Prostate gland (tissue), 2 donors: ENCODE measurements at regions not wholly inside any gene's neighbourhood (a gene's known extent, or its start where the extent isn't known, plus 50 kb on each side); places are given as distances from the start of the nearest gene placed in this dataset.

Experiments used
- DNase-seq: peaks from one replicate; pipeline ENCODE4 v3.0.0-alpha.2; 2019; ENCODE audit warnings: low spot score
- H3K27ac ChIP-seq, 2 donors: fragments of 200-600 bp; sonication (generic); 2 replicates each; pipeline ENCODE4 v1.5.1; 2017 to 2019
- H3K27me3 ChIP-seq: fragments of 200-600 bp; sonication (generic); replicated peaks from 2 replicates; pipeline ENCODE4 v1.5.1; 2019; ENCODE audit not compliant: insufficient read depth
- H3K36me3 ChIP-seq, 2 donors: fragments of 200-600 bp; sonication (generic); 1 replicate in 1 of 2; 2 replicates in 1 of 2; pipeline versions ENCODE4 v1.5.1 to v1.8.1; 2017 to 2019
- H3K4me1 ChIP-seq: fragments of 200-600 bp; sonication (generic); replicated peaks from 2 replicates; pipeline ENCODE4 v1.5.1; 2019
- H3K4me3 ChIP-seq, 2 donors: fragments of 200-600 bp; sonication (generic); 2 replicates each; pipeline ENCODE4 v1.5.1; 2017 to 2019
- H3K9me3 ChIP-seq: fragments of 200-600 bp; sonication (generic); 2 replicates; pipeline ENCODE4 v1.5.1; 2017
- POLR2A ChIP-seq: fragments of 450-650 bp; IDR thresholded peaks from one replicate; pipeline ENCODE4 v1.6.1; 2016; ENCODE audit warnings: antibody characterized with exemption, mild to moderate bottlenecking
- POLR2AphosphoS5 ChIP-seq: sonication (generic); formaldehyde crosslinking; IDR thresholded peaks from one replicate; pipeline ENCODE4 v1.6.1; 2017; ENCODE audit warnings: antibody characterized with exemption
- WGBS: methylation state at CpG from one replicate; pipeline ENCODE4 v1.1.5; 2018; 5-methylcytosine and 5-hydroxymethylcytosine counted together
- intact Hi-C: fragments of 100-400 bp; cut with DNase I; formaldehyde crosslinking; loops from one replicate; pipeline ENCODE4 v1.14.2; 2022
- TF ChIP-seq, protein P1 (sequence below), 4 experiments: fragments of 200-600 bp in 2 of 4; fragments of 450-650 bp in 2 of 4; sonication (generic) in 2 of 4; IDR thresholded peaks; 1 replicate in 3 of 4; 2 replicates in 1 of 4; pipeline ENCODE4 v1.5.1; 2016 to 2019; ENCODE audit warnings: antibody characterized with exemption in 4 of 4, mild to moderate bottlenecking in 2 of 4, moderate library complexity in 2 of 4

GRCh38 chr1:72837781-72838180 is 555.4 kb upstream of the NEGR1 start:
- H3K27ac ChIP-seq: no peak overlapping the region
- no peaks in the 10 kb centered on the region for H3K36me3 ChIP-seq
- DNase-seq: no peak
- intact Hi-C loops: no loop called here
- H3K27me3 ChIP-seq: no peaks in the 10 kb centered on the region
- no peak overlapping the region for H3K4me3 ChIP-seq
- TF ChIP-seq POLR2AphosphoS5: no peak
- no peak for TF ChIP-seq POLR2A
- TF ChIP-seq, protein P1, sequence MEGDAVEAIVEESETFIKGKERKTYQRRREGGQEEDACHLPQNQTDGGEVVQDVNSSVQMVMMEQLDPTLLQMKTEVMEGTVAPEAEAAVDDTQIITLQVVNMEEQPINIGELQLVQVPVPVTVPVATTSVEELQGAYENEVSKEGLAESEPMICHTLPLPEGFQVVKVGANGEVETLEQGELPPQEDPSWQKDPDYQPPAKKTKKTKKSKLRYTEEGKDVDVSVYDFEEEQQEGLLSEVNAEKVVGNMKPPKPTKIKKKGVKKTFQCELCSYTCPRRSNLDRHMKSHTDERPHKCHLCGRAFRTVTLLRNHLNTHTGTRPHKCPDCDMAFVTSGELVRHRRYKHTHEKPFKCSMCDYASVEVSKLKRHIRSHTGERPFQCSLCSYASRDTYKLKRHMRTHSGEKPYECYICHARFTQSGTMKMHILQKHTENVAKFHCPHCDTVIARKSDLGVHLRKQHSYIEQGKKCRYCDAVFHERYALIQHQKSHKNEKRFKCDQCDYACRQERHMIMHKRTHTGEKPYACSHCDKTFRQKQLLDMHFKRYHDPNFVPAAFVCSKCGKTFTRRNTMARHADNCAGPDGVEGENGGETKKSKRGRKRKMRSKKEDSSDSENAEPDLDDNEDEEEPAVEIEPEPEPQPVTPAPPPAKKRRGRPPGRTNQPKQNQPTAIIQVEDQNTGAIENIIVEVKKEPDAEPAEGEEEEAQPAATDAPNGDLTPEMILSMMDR (IDR thresholded peaks at IDR 0.05): no peak
- H3K9me3 ChIP-seq: no peaks in the 10 kb centered on the region
- H3K4me1 ChIP-seq: no peaks in the 10 kb centered on the region

- no peaks in the 10 kb centered on the region for H3K36me3 ChIP-seq
- H3K4me1 ChIP-seq: no peaks in the 10 kb centered on the region
- no peaks in the 10 kb centered on the region for H3K27me3 ChIP-seq
- whole genome bisulfite sequencing: 64% methylated on average over 5 of the region's 5 CpGs
- TF ChIP-seq, protein P1 (IDR thresholded peaks at IDR 0.05): no peak
- no peak for TF ChIP-seq POLR2AphosphoS5
- no peak overlapping the region for H3K4me3 ChIP-seq
- no peak for DNase-seq
- intact Hi-C loops: no loop called here
- no peaks in the 10 kb centered on the region for H3K9me3 ChIP-seq
- H3K27ac ChIP-seq: no peak overlapping the region
Measured at GRCh38 chr1:72830606-72831390, 548.5 kb upstream of the NEGR1 start.

GRCh38 chr1:72827278-72827677 is 544.9 kb upstream of the NEGR1 start:
- Histone ChIP-seq H3K27ac (no peak overlapping the region), H3K4me3 (no peak overlapping the region), H3K27me3 (no peaks in the 10 kb centered on the region), H3K9me3 (no peaks in the 10 kb centered on the region), H3K4me1 (no peaks in the 10 kb centered on the region), H3K36me3 (no peaks in the 10 kb centered on the region)
- TF ChIP-seq POLR2A (no peak), POLR2AphosphoS5 (no peak)
- TF ChIP-seq, protein P1 (IDR thresholded peaks at IDR 0.05): no peak
- no peak for DNase-seq
- intact Hi-C loops: no loop called here

- Histone ChIP-seq H3K4me3 (no peak overlapping the region), H3K27me3 (no peaks in the 10 kb centered on the region), H3K36me3 (no peaks in the 10 kb centered on the region), H3K9me3 (no peaks in the 10 kb centered on the region), H3K27ac (no peak overlapping the region), H3K4me1 (no peaks in the 10 kb centered on the region)
- no peak for TF ChIP-seq POLR2AphosphoS5
- TF ChIP-seq, protein P1 (IDR thresholded peaks at IDR 0.05): no peak
- no peak for TF ChIP-seq POLR2A
- DNase-seq: no peak
- intact Hi-C loops: no loop called here
Measured at GRCh38 chr1:72804541-72804940, 522.2 kb upstream of the NEGR1 start.

DNA sequence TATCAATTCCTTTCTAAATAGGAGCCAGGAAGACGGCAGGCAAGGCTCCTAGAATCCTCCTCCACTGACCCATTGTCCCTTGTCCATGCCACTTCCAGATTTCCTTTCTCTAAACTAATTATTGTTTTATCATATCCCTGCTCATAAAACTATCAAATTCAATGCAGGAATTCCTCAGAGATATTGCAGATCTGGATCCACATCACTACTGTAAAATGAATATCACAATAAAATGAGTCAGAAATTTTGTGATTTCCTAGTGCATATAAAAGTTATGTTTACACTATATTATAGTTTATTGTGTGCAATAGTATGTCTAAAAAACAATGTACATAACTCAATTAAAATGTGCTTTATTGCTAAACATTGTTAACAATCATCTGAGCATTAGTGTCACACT is 498.7 kb upstream of the NEGR1 start:
- no peaks in the 10 kb centered on the region for H3K36me3 ChIP-seq
- WGBS: 60% methylated on average over 1 of the region's 1 CpG
- no peak overlapping the region for H3K27ac ChIP-seq
- no peaks in the 10 kb centered on the region for H3K27me3 ChIP-seq
- H3K4me1 ChIP-seq: no peaks in the 10 kb centered on the region
- intact Hi-C loops: no loop called here
- no peaks in the 10 kb centered on the region for H3K9me3 ChIP-seq
- TF ChIP-seq POLR2AphosphoS5: no peak
- no peak for TF ChIP-seq POLR2A
- TF ChIP-seq, protein P1 (IDR thresholded peaks at IDR 0.05): no peak
- H3K4me3 ChIP-seq: no peak overlapping the region
- DNase-seq: no peak
